WTC11 (cell line): ENCODE measurements at regions not wholly inside any gene's neighbourhood (a gene's known extent, or its start where the extent isn't known, plus 50 kb on each side); places are given as distances from the start of the nearest gene placed in this dataset.
A peak's percentile ranks its signal among the peaks of the same experiment; 100 is the strongest.

ENCODE experiments used
- ATAC-seq: fragments of 200-7000 bp; cut with Tn5 transposase; 2 replicates; pipeline ENCODE4 v1.10.0; 2021; ENCODE audit warnings: mild to moderate bottlenecking, moderate library complexity
- CTCF ChIA-PET: fragments of 300-600 bp; sonication (Branson Sonifier 250); formaldehyde crosslinking; loops from one replicate; lab custom pipeline; 2021; ENCODE audit warnings: antibody characterized with exemption; lab: Charles Lee
- POLR2A ChIA-PET: fragments of 350-600 bp; sonication (Branson Sonifier 250); formaldehyde crosslinking; loops from one replicate; lab custom pipeline; 2021; ENCODE audit warnings: antibody characterized with exemption; lab: Charles Lee
- DNase-seq: peaks from one replicate; pipeline ENCODE4 v3.0.0; 2021; ENCODE audit warnings: low spot score
- H3K27ac Mint-ChIP-seq: 2 replicates; pipeline ENCODE4 v1.8.0; 2021; ENCODE audit warnings: mixed read lengths
- H3K27me3 Mint-ChIP-seq: 2 replicates; pipeline ENCODE4 v1.8.0; 2021; ENCODE audit warnings: low read depth, mild to moderate bottlenecking, moderate library complexity, mixed read lengths
- H3K36me3 Mint-ChIP-seq: 2 replicates; pipeline ENCODE4 v1.8.0; 2021; ENCODE audit warnings: mixed read lengths
- H3K4me1 Mint-ChIP-seq: 2 replicates; pipeline ENCODE4 v1.8.0; 2022; ENCODE audit warnings: mixed read lengths
- H3K4me3 Mint-ChIP-seq: 2 replicates; pipeline ENCODE4 v1.8.0; 2021; ENCODE audit warnings: mild to moderate bottlenecking, moderate library complexity, mixed read lengths
- H3K9me3 Mint-ChIP-seq: 2 replicates; pipeline ENCODE4 v1.8.0; 2021; ENCODE audit warnings: mixed read lengths
- ESRRA ChIP-seq: sonication (generic); formaldehyde crosslinking; IDR thresholded peaks from 2 replicates; pipeline ENCODE4 v1.8.1; 2022; ENCODE audit warnings: mild to moderate bottlenecking, missing genetic modification reagents, borderline replicate concordance
- FOXK1 ChIP-seq: sonication (generic); formaldehyde crosslinking; IDR thresholded peaks from 2 replicates; pipeline ENCODE4 v1.8.0; 2022; ENCODE audit warnings: mild to moderate bottlenecking, moderate library complexity, missing genetic modification reagents
- GABPB1 ChIP-seq: sonication (generic); formaldehyde crosslinking; IDR thresholded peaks from 2 replicates; pipeline ENCODE4 v1.8.1; 2023; ENCODE audit warnings: mild to moderate bottlenecking, missing genetic modification reagents
- GTF2I ChIP-seq: fragments of 250-450 bp; sonication (Bioruptor Pico); conservative IDR thresholded peaks from 2 replicates; pipeline ENCODE4 v1.4.0; 2021; ENCODE audit warnings: mild to moderate bottlenecking
- HMGA2 ChIP-seq: fragments of 250-450 bp; sonication (Bioruptor Pico); IDR thresholded peaks from 2 replicates; pipeline ENCODE4 v1.4.0; 2021; ENCODE audit warnings: mild to moderate bottlenecking, moderate library complexity
- JAZF1 ChIP-seq: fragments of 250-450 bp; sonication (Bioruptor Pico); IDR thresholded peaks from 2 replicates; pipeline ENCODE4 v1.9.0; 2021; ENCODE audit warnings: moderate library complexity, mild to moderate bottlenecking, inconsistent platforms
- JUN ChIP-seq: sonication (generic); formaldehyde crosslinking; IDR thresholded peaks from 2 replicates; pipeline ENCODE4 v1.8.0; 2023; ENCODE audit warnings: mild to moderate bottlenecking, missing genetic modification reagents
- MXD4 ChIP-seq: fragments of 250-450 bp; sonication (Bioruptor Pico); IDR thresholded peaks from 2 replicates; pipeline ENCODE4 v1.8.0; 2021; ENCODE audit warnings: mild to moderate bottlenecking, moderate library complexity, borderline replicate concordance
- PRRX2 ChIP-seq: fragments of 250-450 bp; sonication (Bioruptor Pico); IDR thresholded peaks from 2 replicates; pipeline ENCODE4 v1.8.0; 2021; ENCODE audit warnings: mild to moderate bottlenecking
- TEAD4 ChIP-seq: sonication (generic); formaldehyde crosslinking; IDR thresholded peaks from 2 replicates; pipeline ENCODE4 v1.8.0; 2022; ENCODE audit warnings: mild to moderate bottlenecking, missing genetic modification reagents
- ZNF263 ChIP-seq: sonication (generic); formaldehyde crosslinking; IDR thresholded peaks from 2 replicates; pipeline ENCODE4 v1.8.1; 2022; ENCODE audit warnings: low read depth, mild to moderate bottlenecking, moderate library complexity, missing genetic modification reagents
- ZNF416 ChIP-seq: fragments of 250-450 bp; sonication (Bioruptor Pico); IDR thresholded peaks from 2 replicates; pipeline ENCODE4 v1.9.0; 2021; ENCODE audit warnings: mild to moderate bottlenecking, inconsistent platforms
- ZNF423 ChIP-seq: fragments of 250-450 bp; sonication (Bioruptor Pico); IDR thresholded peaks from 2 replicates; pipeline ENCODE4 v2.1.2; 2022; ENCODE audit warnings: mild to moderate bottlenecking, moderate library complexity
- TF ChIP-seq, protein P1 (sequence below): sonication (generic); formaldehyde crosslinking; IDR thresholded peaks from 2 replicates; pipeline ENCODE4 v1.8.1; 2023; ENCODE audit warnings: mild to moderate bottlenecking, missing genetic modification reagents, borderline replicate concordance
- TF ChIP-seq, protein P2 (sequence below): sonication (generic); formaldehyde crosslinking; IDR thresholded peaks from 2 replicates; pipeline ENCODE4 v1.8.0; 2022; ENCODE audit warnings: missing genetic modification reagents
- TF ChIP-seq, protein P3 (sequence below): fragments of 250-450 bp; sonication (Bioruptor Pico); IDR thresholded peaks from 2 replicates; pipeline ENCODE4 v2.1.2; 2022; ENCODE audit warnings: mild to moderate bottlenecking, moderate library complexity
- TF ChIP-seq, protein P4 (sequence below): fragments of 250-450 bp; sonication (Bioruptor Pico); conservative IDR thresholded peaks from 2 replicates; pipeline ENCODE4 v1.9.0; 2021; ENCODE audit warnings: mild to moderate bottlenecking
- TF ChIP-seq, protein P5 (sequence below): fragments of 250-450 bp; sonication (Bioruptor Pico); IDR thresholded peaks from 2 replicates; pipeline ENCODE4 v1.9.0; 2021; ENCODE audit warnings: mild to moderate bottlenecking
- TF ChIP-seq, protein P6 (sequence below): sonication (generic); formaldehyde crosslinking; IDR thresholded peaks from 2 replicates; pipeline ENCODE4 v1.8.1; 2023; ENCODE audit warnings: mild to moderate bottlenecking, missing genetic modification reagents, moderate library complexity
- TF ChIP-seq, protein P7 (sequence below): fragments of 250-450 bp; sonication (Bioruptor Pico); IDR thresholded peaks from 2 replicates; pipeline ENCODE4 v1.9.0; 2021; ENCODE audit warnings: moderate library complexity, mild to moderate bottlenecking, inconsistent platforms, borderline replicate concordance

DNA sequence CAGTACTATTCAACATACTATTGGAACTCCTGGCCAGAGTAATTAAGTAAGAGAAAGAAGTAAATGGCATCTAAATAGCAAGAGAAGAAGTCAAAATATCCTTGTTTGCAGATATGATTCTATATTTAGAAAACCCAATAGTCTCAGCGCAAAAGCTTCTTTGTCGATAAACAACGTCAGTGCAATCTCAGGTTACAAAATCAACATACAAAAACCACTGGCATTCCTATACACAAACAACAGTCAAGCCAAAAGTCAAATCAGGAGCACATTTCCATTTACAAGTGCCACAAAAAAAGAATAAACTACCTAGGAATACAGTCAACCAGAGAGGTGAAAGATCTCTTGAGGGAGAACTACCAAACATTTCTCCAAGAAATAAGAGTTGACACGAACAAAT is 1901.9 kb upstream of the ACO1 start:
- H3K9me3 Mint-ChIP-seq, result no peaks in the 10 kb centered on the region
- H3K4me3 Mint-ChIP-seq, result no peak overlapping the region
- no peaks in the 10 kb centered on the region for H3K36me3 Mint-ChIP-seq
- peak overlapping the region; percentile 13; the same call in 1 of the 2 replicates for H3K27ac Mint-ChIP-seq
- ChIA-PET POLR2A (no interaction called here), CTCF (no interaction called here)
- DNase-seq (no peak), ATAC-seq (no peak)
- H3K4me1 Mint-ChIP-seq, result peaks cover 5% of the 10 kb centered on the region
- TF ChIP-seq, protein P1, sequence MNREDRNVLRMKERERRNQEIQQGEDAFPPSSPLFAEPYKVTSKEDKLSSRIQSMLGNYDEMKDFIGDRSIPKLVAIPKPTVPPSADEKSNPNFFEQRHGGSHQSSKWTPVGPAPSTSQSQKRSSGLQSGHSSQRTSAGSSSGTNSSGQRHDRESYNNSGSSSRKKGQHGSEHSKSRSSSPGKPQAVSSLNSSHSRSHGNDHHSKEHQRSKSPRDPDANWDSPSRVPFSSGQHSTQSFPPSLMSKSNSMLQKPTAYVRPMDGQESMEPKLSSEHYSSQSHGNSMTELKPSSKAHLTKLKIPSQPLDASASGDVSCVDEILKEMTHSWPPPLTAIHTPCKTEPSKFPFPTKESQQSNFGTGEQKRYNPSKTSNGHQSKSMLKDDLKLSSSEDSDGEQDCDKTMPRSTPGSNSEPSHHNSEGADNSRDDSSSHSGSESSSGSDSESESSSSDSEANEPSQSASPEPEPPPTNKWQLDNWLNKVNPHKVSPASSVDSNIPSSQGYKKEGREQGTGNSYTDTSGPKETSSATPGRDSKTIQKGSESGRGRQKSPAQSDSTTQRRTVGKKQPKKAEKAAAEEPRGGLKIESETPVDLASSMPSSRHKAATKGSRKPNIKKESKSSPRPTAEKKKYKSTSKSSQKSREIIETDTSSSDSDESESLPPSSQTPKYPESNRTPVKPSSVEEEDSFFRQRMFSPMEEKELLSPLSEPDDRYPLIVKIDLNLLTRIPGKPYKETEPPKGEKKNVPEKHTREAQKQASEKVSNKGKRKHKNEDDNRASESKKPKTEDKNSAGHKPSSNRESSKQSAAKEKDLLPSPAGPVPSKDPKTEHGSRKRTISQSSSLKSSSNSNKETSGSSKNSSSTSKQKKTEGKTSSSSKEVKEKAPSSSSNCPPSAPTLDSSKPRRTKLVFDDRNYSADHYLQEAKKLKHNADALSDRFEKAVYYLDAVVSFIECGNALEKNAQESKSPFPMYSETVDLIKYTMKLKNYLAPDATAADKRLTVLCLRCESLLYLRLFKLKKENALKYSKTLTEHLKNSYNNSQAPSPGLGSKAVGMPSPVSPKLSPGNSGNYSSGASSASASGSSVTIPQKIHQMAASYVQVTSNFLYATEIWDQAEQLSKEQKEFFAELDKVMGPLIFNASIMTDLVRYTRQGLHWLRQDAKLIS (CRISPR knock-in tag), result no peak
- TF ChIP-seq HMGA2 (CRISPR knock-in tag) (no peak), JAZF1 (no peak), PRRX2 (no peak), GABPB1 (CRISPR knock-in tag) (no peak)
- TF ChIP-seq, protein P2, sequence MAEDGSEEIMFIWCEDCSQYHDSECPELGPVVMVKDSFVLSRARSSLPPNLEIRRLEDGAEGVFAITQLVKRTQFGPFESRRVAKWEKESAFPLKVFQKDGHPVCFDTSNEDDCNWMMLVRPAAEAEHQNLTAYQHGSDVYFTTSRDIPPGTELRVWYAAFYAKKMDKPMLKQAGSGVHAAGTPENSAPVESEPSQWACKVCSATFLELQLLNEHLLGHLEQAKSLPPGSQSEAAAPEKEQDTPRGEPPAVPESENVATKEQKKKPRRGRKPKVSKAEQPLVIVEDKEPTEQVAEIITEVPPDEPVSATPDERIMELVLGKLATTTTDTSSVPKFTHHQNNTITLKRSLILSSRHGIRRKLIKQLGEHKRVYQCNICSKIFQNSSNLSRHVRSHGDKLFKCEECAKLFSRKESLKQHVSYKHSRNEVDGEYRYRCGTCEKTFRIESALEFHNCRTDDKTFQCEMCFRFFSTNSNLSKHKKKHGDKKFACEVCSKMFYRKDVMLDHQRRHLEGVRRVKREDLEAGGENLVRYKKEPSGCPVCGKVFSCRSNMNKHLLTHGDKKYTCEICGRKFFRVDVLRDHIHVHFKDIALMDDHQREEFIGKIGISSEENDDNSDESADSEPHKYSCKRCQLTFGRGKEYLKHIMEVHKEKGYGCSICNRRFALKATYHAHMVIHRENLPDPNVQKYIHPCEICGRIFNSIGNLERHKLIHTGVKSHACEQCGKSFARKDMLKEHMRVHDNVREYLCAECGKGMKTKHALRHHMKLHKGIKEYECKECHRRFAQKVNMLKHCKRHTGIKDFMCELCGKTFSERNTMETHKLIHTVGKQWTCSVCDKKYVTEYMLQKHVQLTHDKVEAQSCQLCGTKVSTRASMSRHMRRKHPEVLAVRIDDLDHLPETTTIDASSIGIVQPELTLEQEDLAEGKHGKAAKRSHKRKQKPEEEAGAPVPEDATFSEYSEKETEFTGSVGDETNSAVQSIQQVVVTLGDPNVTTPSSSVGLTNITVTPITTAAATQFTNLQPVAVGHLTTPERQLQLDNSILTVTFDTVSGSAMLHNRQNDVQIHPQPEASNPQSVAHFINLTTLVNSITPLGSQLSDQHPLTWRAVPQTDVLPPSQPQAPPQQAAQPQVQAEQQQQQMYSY (CRISPR knock-in tag), result no peak
- no peaks in the 10 kb centered on the region for H3K27me3 Mint-ChIP-seq

DNA sequence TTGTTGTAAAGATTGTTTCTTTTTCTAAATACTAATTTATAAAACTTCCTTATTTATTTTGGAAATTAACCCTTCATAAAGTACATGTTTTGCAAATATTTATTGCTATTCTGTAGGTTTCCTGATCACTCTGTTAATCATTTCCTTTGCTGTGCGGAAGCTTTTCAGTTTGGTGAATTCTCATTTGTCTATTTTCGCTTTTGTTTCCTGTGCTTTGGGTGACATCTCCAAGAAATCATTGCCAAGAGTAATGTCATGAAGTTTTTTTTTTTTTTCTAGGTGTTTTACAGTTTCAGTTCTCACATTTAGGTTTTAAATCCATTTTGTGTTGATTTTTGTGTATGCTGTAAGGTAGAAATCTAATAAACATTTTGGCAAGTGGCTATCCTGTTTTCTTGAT is 1899.8 kb upstream of the ACO1 start:
- no peak for ATAC-seq
- H3K4me1 Mint-ChIP-seq, result peaks cover 5% of the 10 kb centered on the region
- H3K36me3 Mint-ChIP-seq, result no peaks in the 10 kb centered on the region
- TF ChIP-seq, protein P3, sequence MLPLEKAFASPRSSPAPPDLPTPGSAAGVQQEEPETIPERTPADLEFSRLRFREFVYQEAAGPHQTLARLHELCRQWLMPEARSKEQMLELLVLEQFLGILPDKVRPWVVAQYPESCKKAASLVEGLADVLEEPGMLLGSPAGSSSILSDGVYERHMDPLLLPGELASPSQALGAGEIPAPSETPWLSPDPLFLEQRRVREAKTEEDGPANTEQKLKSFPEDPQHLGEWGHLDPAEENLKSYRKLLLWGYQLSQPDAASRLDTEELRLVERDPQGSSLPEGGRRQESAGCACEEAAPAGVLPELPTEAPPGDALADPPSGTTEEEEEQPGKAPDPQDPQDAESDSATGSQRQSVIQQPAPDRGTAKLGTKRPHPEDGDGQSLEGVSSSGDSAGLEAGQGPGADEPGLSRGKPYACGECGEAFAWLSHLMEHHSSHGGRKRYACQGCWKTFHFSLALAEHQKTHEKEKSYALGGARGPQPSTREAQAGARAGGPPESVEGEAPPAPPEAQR (CRISPR knock-in tag), result no peak
- TF ChIP-seq ZNF416 (CRISPR knock-in tag) (no peak), GTF2I (CRISPR knock-in tag) (no peak), MXD4 (no peak), TEAD4 (no peak), GABPB1 (CRISPR knock-in tag) (no peak), ZNF423 (CRISPR knock-in tag) (no peak), ZNF263 (no peak), ESRRA (CRISPR knock-in tag) (no peak), FOXK1 (CRISPR knock-in tag) (no peak), JUN (CRISPR knock-in tag) (no peak)
- TF ChIP-seq, protein P4, sequence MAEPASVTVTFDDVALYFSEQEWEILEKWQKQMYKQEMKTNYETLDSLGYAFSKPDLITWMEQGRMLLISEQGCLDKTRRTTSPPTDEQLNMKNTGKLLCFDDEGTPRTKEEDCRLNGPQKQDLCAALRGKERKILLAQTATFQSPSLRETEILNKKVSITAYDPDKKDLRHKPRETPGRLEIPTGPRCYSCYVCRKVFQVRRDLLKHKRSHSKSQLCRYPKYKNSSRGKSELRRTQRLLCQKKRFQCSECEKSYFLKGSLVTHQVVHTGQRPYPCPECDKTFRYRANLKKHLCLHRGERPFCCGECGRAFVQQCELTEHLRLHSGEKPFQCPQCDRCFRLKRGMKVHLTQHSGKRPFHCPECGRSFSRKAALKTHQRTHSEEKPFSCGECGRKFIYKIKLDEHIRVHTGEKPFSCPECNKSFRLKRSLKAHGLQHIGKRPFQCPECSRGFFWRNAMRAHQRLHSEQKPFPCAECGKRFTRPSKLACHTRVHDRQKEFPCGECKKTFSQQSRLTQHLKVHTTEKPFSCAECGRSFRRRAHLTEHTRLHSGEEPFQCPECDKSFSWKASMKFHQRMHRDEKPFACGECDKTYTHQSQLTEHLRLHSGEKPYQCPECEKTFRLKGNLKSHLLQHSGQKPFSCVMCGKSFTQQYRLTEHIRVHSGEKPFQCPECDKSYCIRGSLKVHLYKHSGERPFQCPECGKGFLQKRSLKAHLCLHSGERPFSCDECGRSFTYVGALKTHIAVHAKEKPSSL (CRISPR knock-in tag), result no peak
- TF ChIP-seq, protein P5, sequence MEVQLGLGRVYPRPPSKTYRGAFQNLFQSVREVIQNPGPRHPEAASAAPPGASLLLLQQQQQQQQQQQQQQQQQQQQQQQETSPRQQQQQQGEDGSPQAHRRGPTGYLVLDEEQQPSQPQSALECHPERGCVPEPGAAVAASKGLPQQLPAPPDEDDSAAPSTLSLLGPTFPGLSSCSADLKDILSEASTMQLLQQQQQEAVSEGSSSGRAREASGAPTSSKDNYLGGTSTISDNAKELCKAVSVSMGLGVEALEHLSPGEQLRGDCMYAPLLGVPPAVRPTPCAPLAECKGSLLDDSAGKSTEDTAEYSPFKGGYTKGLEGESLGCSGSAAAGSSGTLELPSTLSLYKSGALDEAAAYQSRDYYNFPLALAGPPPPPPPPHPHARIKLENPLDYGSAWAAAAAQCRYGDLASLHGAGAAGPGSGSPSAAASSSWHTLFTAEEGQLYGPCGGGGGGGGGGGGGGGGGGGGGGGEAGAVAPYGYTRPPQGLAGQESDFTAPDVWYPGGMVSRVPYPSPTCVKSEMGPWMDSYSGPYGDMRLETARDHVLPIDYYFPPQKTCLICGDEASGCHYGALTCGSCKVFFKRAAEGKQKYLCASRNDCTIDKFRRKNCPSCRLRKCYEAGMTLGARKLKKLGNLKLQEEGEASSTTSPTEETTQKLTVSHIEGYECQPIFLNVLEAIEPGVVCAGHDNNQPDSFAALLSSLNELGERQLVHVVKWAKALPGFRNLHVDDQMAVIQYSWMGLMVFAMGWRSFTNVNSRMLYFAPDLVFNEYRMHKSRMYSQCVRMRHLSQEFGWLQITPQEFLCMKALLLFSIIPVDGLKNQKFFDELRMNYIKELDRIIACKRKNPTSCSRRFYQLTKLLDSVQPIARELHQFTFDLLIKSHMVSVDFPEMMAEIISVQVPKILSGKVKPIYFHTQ, result no peak
- TF ChIP-seq, protein P6, sequence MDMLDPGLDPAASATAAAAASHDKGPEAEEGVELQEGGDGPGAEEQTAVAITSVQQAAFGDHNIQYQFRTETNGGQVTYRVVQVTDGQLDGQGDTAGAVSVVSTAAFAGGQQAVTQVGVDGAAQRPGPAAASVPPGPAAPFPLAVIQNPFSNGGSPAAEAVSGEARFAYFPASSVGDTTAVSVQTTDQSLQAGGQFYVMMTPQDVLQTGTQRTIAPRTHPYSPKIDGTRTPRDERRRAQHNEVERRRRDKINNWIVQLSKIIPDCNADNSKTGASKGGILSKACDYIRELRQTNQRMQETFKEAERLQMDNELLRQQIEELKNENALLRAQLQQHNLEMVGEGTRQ (CRISPR knock-in tag), result no peak
- TF ChIP-seq, protein P7, sequence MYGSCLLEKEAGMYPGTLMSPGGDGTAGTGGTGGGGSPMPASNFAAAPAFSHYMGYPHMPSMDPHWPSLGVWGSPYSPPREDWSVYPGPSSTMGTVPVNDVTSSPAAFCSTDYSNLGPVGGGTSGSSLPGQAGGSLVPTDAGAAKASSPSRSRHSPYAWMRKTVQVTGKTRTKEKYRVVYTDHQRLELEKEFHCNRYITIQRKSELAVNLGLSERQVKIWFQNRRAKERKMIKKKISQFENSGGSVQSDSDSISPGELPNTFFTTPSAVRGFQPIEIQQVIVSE (CRISPR knock-in tag), result no peak

More for the DNA sequence above, 1899.8 kb upstream of the ACO1 start:
- Mint-ChIP-seq H3K9me3 (no peaks in the 10 kb centered on the region), H3K27ac (no peak overlapping the region), H3K4me3 (no peak overlapping the region), H3K27me3 (no peaks in the 10 kb centered on the region)
- no peak for DNase-seq
- ChIA-PET CTCF (no interaction called here), POLR2A (no interaction called here)
